Right lobe of liver (tissue), 4 donors: ENCODE measurements at regions not wholly inside any gene's neighbourhood (a gene's known extent, or its start where the extent isn't known, plus 50 kb on each side); places are given as distances from the start of the nearest gene placed in this dataset.

ENCODE experiments used
- POLR2A ChIP-seq: fragments of 450-650 bp; IDR thresholded peaks from one replicate; pipeline ENCODE4 v1.6.1; 2017; ENCODE audit warnings: antibody characterized with exemption, mild to moderate bottlenecking
- TF ChIP-seq, protein P1 (sequence below), 4 donors: fragments of 200-600 bp in 3 of 4; fragments of 450-650 bp in 1 of 4; IDR thresholded peaks; one replicate each; pipeline versions ENCODE4 v1.5.1 to v1.8.0; 2016 to 2022; ENCODE audit warnings: antibody characterized with exemption in 4 of 4, mild to moderate bottlenecking in 2 of 4
- donor health status: DM: no; HTN: no; CAD: no.
- donor health status: DM: no; HTN: no; CAD: no.
- donor health status: DM: no; HTN: yes; CAD: no.

DNA sequence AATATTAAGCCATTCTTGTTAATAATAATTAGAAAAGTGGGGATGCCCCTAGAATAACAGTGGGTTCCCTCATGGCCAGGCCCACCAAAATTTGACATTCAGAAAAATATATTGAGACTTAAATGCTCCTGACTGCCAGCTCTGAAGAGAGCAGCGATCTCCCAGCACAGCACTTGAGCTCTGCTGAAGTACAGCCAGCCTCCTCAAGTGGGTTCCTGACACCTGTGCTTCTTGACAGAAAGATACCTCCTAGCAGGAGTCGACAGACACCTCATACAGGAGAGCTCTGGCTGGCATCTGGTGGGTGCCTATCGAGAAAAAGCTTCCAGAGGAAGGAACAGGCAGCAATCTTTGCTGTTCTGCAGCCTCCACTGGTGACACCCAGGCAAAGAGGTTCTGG is 261.5 kb downstream of the DTWD2 start:
- TF ChIP-seq POLR2A: no peak
- TF ChIP-seq, protein P1, sequence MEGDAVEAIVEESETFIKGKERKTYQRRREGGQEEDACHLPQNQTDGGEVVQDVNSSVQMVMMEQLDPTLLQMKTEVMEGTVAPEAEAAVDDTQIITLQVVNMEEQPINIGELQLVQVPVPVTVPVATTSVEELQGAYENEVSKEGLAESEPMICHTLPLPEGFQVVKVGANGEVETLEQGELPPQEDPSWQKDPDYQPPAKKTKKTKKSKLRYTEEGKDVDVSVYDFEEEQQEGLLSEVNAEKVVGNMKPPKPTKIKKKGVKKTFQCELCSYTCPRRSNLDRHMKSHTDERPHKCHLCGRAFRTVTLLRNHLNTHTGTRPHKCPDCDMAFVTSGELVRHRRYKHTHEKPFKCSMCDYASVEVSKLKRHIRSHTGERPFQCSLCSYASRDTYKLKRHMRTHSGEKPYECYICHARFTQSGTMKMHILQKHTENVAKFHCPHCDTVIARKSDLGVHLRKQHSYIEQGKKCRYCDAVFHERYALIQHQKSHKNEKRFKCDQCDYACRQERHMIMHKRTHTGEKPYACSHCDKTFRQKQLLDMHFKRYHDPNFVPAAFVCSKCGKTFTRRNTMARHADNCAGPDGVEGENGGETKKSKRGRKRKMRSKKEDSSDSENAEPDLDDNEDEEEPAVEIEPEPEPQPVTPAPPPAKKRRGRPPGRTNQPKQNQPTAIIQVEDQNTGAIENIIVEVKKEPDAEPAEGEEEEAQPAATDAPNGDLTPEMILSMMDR (IDR thresholded peaks at IDR 0.05): no peak
